GM12873 (cell line): ENCODE measurements at regions not wholly inside any gene's neighbourhood (a gene's known extent, or its start where the extent isn't known, plus 50 kb on each side); places are given as distances from the start of the nearest gene placed in this dataset.

Experiments used
- CTCF ChIP-seq: IDR thresholded peaks from 2 replicates; pipeline ENCODE4 v1.5.1; 2012; ENCODE audit warnings: low read depth, mild to moderate bottlenecking, moderate library complexity, low read length, control low read depth; ENCODE audit not compliant: insufficient read depth; ENCODE audit errors: missing control alignments

- TF ChIP-seq CTCF: no peak
These were observed 809.6 kb downstream of the CDH11 start for GRCh38 chr16:64312292-64312691.

GRCh38 chr16:64311241-64311640 lies 810.6 kb downstream of the CDH11 start:
- TF ChIP-seq CTCF: no peak

GRCh38 chr16:64309398-64310110 lies 812.3 kb downstream of the CDH11 start:
- TF ChIP-seq CTCF: no peak

DNA sequence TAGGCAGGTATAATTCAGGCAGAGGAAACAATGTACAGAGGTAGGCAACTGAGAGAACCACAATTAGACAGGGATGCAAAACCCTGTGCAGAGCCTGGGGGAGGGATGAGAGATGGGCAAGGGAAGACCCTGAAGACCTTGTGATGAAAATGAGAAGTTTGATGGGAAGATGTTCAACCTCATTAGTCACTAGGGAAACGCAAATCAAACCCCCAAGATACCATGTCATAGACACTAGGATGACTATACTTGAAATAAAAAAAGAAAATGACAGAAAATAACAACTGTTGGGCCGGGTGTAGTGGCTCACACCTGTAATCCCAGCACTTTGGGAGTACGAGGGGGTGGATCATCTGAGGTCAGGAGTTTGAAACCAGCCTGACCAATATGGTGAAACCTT lies 813.1 kb downstream of the CDH11 start:
- TF ChIP-seq CTCF: no peak

GRCh38 chr16:64307431-64307830 lies 814.4 kb downstream of the CDH11 start:
- TF ChIP-seq CTCF: no peak

- TF ChIP-seq CTCF: no peak
These were observed 816.2 kb downstream of the CDH11 start for GRCh38 chr16:64305663-64306062.

- no peak for TF ChIP-seq CTCF
These were observed 816.9 kb downstream of the CDH11 start for GRCh38 chr16:64304951-64305350.
